Astrocyte of the spinal cord (primary cell): ENCODE measurements at regions not wholly inside any gene's neighbourhood (a gene's known extent, or its start where the extent isn't known, plus 50 kb on each side); places are given as distances from the start of the nearest gene placed in this dataset.

Experiments
- DNase-seq: peaks from one replicate; pipeline ENCODE4 v3.0.0; 2011; ENCODE audit warnings: low read depth, low spot score
- H3K4me3 ChIP-seq: 2 replicates; pipeline ENCODE4 v1.5.1; 2011; ENCODE audit warnings: low read depth, mild to moderate bottlenecking, low read length, moderate library complexity
- CTCF ChIP-seq: IDR thresholded peaks from 2 replicates; pipeline ENCODE4 v1.5.1; 2012; ENCODE audit warnings: low read depth, mild to moderate bottlenecking, low read length, inconsistent platforms
- in situ Hi-C: cut with HindIII; loops from 2 replicates; pipeline ENCODE4 v1.10.0; 2017; ENCODE audit warnings: low sequenced_read_pairs

GRCh38 chr5:125381290-125381689 is 634.9 kb upstream of the ZNF608 start:
- in situ Hi-C loops = no loop called here
- TF ChIP-seq CTCF = no peak
- DNase-seq = no peak

GRCh38 chr5:125384071-125384470 is 637.6 kb upstream of the ZNF608 start:
- in situ Hi-C loops = no loop called here
- no peak for DNase-seq
- no peak for TF ChIP-seq CTCF
- H3K4me3 ChIP-seq = no peak overlapping the region

More at GRCh38 chr5:125381290-125381689, 634.9 kb upstream of the ZNF608 start:
- no peak overlapping the region for H3K4me3 ChIP-seq

GRCh38 chr5:125390326-125390725 is 643.9 kb upstream of the ZNF608 start:
- no peak overlapping the region for H3K4me3 ChIP-seq
- in situ Hi-C loops = no loop called here
- no peak for DNase-seq
- no peak for TF ChIP-seq CTCF

- no peak overlapping the region for H3K4me3 ChIP-seq
- no peak for TF ChIP-seq CTCF
- DNase-seq = no peak
- in situ Hi-C loops = no loop called here
Observed at GRCh38 chr5:125393221-125393815, 646.9 kb upstream of the ZNF608 start.

- peak; percentile 40 for DNase-seq
- in situ Hi-C loops = no loop called here
- H3K4me3 ChIP-seq = no peak overlapping the region
- TF ChIP-seq CTCF = no peak
Observed at GRCh38 chr5:125394661-125395280, 648.3 kb upstream of the ZNF608 start.

GRCh38 chr5:125396462-125396861 is 650.0 kb upstream of the ZNF608 start:
- in situ Hi-C loops = no loop called here
- DNase-seq = no peak
- TF ChIP-seq CTCF = no peak
- H3K4me3 ChIP-seq = no peak overlapping the region
